Neuronal stem cell (in vitro differentiated cells): ENCODE measurements at regions not wholly inside any gene's neighbourhood (a gene's known extent, or its start where the extent isn't known, plus 50 kb on each side); places are given as distances from the start of the nearest gene placed in this dataset.

Source experiments
- DNase-seq: peaks from one replicate; pipeline ENCODE4 v3.0.0-alpha.2; 2013; ENCODE audit warnings: low spot score
- H2AFZ ChIP-seq: one replicate; pipeline ENCODE4 v1.6.1; 2013; ENCODE audit warnings: mild to moderate bottlenecking, low read length, inconsistent platforms
- H2AK5ac ChIP-seq: 2 replicates; pipeline ENCODE4 v1.6.1; 2013; ENCODE audit warnings: low read depth, mild to moderate bottlenecking, inconsistent platforms, low read length, moderate library complexity, mixed read lengths
- H2BK120ac ChIP-seq: 2 replicates; pipeline ENCODE4 v1.6.1; 2013; ENCODE audit warnings: low read depth, mild to moderate bottlenecking, inconsistent platforms, low read length, moderate library complexity, mixed read lengths
- H2BK12ac ChIP-seq: one replicate; pipeline ENCODE4 v1.6.1; 2013; ENCODE audit warnings: low read length, inconsistent platforms
- H2BK15ac ChIP-seq: 2 replicates; pipeline ENCODE4 v1.6.1; 2013; ENCODE audit warnings: mild to moderate bottlenecking, low read length, inconsistent platforms, mixed read lengths
- H2BK5ac ChIP-seq: one replicate; pipeline ENCODE4 v1.6.1; 2013; ENCODE audit warnings: inconsistent platforms, mild to moderate bottlenecking, low read length, moderate library complexity
- H3K14ac ChIP-seq: one replicate; pipeline ENCODE4 v1.6.1; 2013; ENCODE audit warnings: low read length, inconsistent platforms
- H3K18ac ChIP-seq: 2 replicates; pipeline ENCODE4 v1.6.1; 2013; ENCODE audit warnings: low read length, inconsistent platforms
- H3K23ac ChIP-seq: 2 replicates; pipeline ENCODE4 v1.6.1; 2013; ENCODE audit warnings: low read depth, mild to moderate bottlenecking, mixed read lengths, low read length, inconsistent platforms; ENCODE audit not compliant: poor library complexity
- H3K27ac ChIP-seq: replicated peaks from 3 replicates; pipeline ENCODE4 v1.5.1; 2013; ENCODE audit warnings: low read length, inconsistent platforms
- H3K27me3 ChIP-seq, 3 experiments: 2 replicates each; pipeline ENCODE4 v1.6.1; 2013; ENCODE audit warnings: low read length in 3 of 3, mild to moderate bottlenecking in 2 of 3, inconsistent platforms in 1 of 3, low read depth in 1 of 3, mixed read lengths in 1 of 3, moderate library complexity in 1 of 3; ENCODE audit not compliant: control insufficient read depth in 3 of 3, insufficient read depth in 3 of 3
- H3K36me3 ChIP-seq, 2 donors: replicated peaks in 1 of 2; 2 replicates each; pipeline ENCODE4 v1.6.1; 2013; ENCODE audit warnings: low read length in 2 of 2; ENCODE audit not compliant: control insufficient read depth in 2 of 2, insufficient read depth in 2 of 2
- H3K4ac ChIP-seq: 2 replicates; pipeline ENCODE4 v1.6.1; 2013; ENCODE audit warnings: inconsistent platforms, mild to moderate bottlenecking, low read length, moderate library complexity
- H3K4me1 ChIP-seq, 2 donors: 1 replicate in 1 of 2; 2 replicates in 1 of 2; pipeline ENCODE4 v1.6.1; 2013; ENCODE audit warnings: low read length in 2 of 2, low read depth in 1 of 2; ENCODE audit not compliant: control insufficient read depth in 2 of 2, insufficient read depth in 1 of 2
- H3K4me2 ChIP-seq: one replicate; pipeline ENCODE4 v1.6.1; 2013; ENCODE audit warnings: mild to moderate bottlenecking, low read length, inconsistent platforms; ENCODE audit not compliant: insufficient read depth, poor library complexity, severe bottlenecking
- H3K4me3 ChIP-seq, 2 donors: 2 replicates each; pipeline ENCODE4 v1.5.1; 2013; ENCODE audit warnings: low read length in 2 of 2, mild to moderate bottlenecking in 2 of 2, inconsistent platforms in 1 of 2, moderate library complexity in 1 of 2
- H3K79me1 ChIP-seq: one replicate; pipeline ENCODE4 v1.6.1; 2013; ENCODE audit warnings: low read depth, mild to moderate bottlenecking, inconsistent platforms, low read length, moderate library complexity
- H3K9ac ChIP-seq: one replicate; pipeline ENCODE4 v1.6.1; 2013; ENCODE audit warnings: mild to moderate bottlenecking, low read depth, low read length, inconsistent platforms; ENCODE audit not compliant: poor library complexity
- H3K9me3 ChIP-seq, 2 donors: replicated peaks in 1 of 2; 2 replicates each; pipeline versions ENCODE3 to v1.6.1; 2013; ENCODE audit warnings: low read length in 2 of 2, mild to moderate bottlenecking in 2 of 2, inconsistent platforms in 1 of 2, low read depth in 1 of 2, mixed read lengths in 1 of 2, moderate library complexity in 1 of 2; ENCODE audit not compliant: control insufficient read depth in 2 of 2, insufficient read depth in 1 of 2
- H4K8ac ChIP-seq: one replicate; pipeline ENCODE4 v1.6.1; 2013; ENCODE audit warnings: low read depth, mild to moderate bottlenecking, inconsistent platforms, low read length, moderate library complexity
- H4K91ac ChIP-seq: one replicate; pipeline ENCODE4 v1.6.1; 2013; ENCODE audit warnings: low read length, low read depth, mild to moderate bottlenecking, inconsistent platforms; ENCODE audit not compliant: poor library complexity
- WGBS, 2 donors: extraction: QIAGEN DNeasy Blood & Tissue Kit; methylation state at CpG; one replicate each; pipeline ENCODE4 v1.1.7; 2013; ENCODE audit warnings: missing lambda C conversion rate in 2 of 2, mixed read lengths in 1 of 2; ENCODE audit not compliant: insufficient read length in 2 of 2, insufficient replicate concordance in 1 of 2; ENCODE audit errors: extremely low coverage in 2 of 2; 5-methylcytosine and 5-hydroxymethylcytosine counted together

DNA sequence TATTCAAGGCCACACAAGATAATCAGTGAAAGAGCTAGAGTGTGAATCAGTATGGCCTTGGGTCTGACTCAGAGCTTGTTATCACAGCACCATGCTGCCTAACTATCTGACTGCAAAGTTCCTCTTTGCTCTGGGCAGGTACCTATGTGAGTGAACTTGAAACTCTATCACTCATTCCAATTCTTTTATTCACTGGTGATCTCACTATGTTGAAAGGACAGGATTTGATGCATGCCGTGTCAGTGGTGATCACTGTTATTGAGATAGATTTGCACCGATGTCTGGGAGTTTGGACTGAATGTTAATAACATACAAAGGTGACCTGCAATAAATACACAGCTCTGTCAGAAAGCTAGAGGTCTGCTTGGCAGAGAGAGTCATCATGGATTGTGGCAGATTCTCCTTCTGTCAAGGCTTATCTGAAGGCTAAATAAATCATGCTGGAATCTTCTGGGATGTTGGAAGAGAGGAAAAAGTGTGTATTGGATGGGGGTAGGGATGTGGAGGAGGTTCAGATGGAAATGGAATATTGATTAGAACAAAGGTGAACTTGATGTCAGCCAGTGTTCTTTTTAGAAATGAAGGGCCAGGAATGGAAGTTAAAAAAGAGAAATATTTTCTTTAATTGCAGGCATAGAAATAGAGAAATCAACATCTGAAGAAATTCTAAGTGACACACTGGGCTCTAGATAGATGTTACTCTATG, 91.8 kb upstream of the TNC start:
- no peak overlapping the region for H3K14ac ChIP-seq
- H3K4me3 ChIP-seq = no peak overlapping the region
- H2BK5ac ChIP-seq = no peak overlapping the region
- H3K18ac ChIP-seq = no peak overlapping the region
- no peak overlapping the region for H2AK5ac ChIP-seq
- no peak overlapping the region for H3K4ac ChIP-seq
- no CpG with 5 or more reads among the region's 2 CpGs for WGBS, 2 donors
- H2BK15ac ChIP-seq = no peak overlapping the region
- no peak overlapping the region for H4K91ac ChIP-seq
- H2AFZ ChIP-seq = no peak overlapping the region
- no peak overlapping the region for H2BK120ac ChIP-seq
- no peak overlapping the region for H3K4me2 ChIP-seq
- H3K36me3 ChIP-seq = no peaks in the 10 kb centered on the region
- DNase-seq = no peak
- H3K4me1 ChIP-seq = peaks cover 5 to 8% of the 10 kb centered on the region in 2 donors
- H3K9ac ChIP-seq = no peak overlapping the region
- H3K23ac ChIP-seq = no peak overlapping the region
- no peak overlapping the region for H3K27ac ChIP-seq
- H3K27me3 ChIP-seq = no peaks in the 10 kb centered on the region
- H3K9me3 ChIP-seq = no peaks in the 10 kb centered on the region
- H3K79me1 ChIP-seq = no peaks in the 10 kb centered on the region
- no peak overlapping the region for H2BK12ac ChIP-seq
- no peak overlapping the region for H4K8ac ChIP-seq

DNA sequence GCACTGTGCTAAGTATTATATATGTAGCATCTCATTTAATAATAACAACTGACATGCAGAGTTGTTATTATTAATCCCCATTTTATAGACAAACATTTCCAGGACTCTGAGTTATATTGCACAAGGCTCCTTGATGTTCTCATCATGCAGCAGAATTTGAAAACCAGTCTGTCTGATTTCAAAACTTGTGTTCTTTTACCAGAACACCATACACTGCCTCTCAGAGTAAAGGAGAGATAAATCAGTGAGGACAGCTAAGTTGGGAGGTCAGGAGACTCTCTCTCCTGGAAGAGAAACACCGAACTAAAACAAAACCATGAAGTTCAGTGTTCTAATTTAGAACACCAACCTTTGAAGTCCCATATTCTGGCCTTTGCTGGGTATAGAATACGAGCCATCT, 92.7 kb upstream of the TNC start:
- H3K4me2 ChIP-seq = no peak overlapping the region
- no peak overlapping the region for H3K23ac ChIP-seq
- no peak overlapping the region for H3K4me3 ChIP-seq
- no peak overlapping the region for H4K8ac ChIP-seq
- no peak overlapping the region for H2AK5ac ChIP-seq
- no peaks in the 10 kb centered on the region for H3K9me3 ChIP-seq
- no peak overlapping the region for H3K27ac ChIP-seq
- no peak overlapping the region for H4K91ac ChIP-seq
- H3K79me1 ChIP-seq = no peaks in the 10 kb centered on the region
- no peak overlapping the region for H3K14ac ChIP-seq
- peaks cover 5 to 8% of the 10 kb centered on the region in 2 donors for H3K4me1 ChIP-seq
- H2BK120ac ChIP-seq = no peak overlapping the region
- no CpG with 5 or more reads among the region's 2 CpGs for WGBS, 2 donors
- H3K27me3 ChIP-seq = no peaks in the 10 kb centered on the region
- DNase-seq = no peak
- no peak overlapping the region for H2AFZ ChIP-seq
- no peak overlapping the region for H2BK5ac ChIP-seq
- no peak overlapping the region for H3K18ac ChIP-seq
- H2BK15ac ChIP-seq = no peak overlapping the region
- no peak overlapping the region for H3K4ac ChIP-seq
- no peak overlapping the region for H2BK12ac ChIP-seq
- H3K9ac ChIP-seq = no peak overlapping the region
- H3K36me3 ChIP-seq = no peaks in the 10 kb centered on the region

DNA sequence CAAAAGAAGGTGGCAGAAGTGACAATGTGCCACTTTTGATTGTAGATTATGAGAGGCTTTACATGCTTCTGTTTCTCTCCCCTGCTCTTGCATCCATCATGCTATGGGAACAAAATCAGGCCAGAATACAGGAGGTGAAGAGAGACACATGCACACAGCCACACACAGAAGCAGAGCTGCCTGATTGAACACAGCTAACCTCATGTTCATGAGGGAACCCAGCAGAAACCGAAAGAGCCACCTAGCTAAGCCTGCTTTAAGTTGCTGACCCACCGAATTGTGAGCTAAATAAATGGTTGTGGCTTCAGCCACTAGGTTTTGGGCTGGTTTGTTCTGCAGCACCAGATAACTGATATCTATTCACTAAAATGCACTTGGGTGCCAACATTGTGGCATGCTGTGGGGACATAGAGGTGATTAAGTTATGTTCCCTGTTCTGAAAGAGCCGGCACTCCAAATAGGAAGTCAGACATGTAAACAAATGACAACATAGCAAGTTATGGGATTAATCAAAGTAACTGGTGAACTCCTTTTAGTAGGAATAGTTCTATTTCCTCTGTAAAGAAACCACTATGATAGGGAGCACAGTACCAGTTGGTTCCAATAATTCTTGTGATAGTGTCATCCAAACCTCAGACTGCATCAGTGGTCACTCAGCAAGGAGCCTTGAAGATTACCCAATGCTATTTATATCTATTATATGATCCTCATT, 93.6 kb upstream of the TNC start:
- WGBS, 2 donors = no CpG with 5 or more reads among the region's 3 CpGs

DNA sequence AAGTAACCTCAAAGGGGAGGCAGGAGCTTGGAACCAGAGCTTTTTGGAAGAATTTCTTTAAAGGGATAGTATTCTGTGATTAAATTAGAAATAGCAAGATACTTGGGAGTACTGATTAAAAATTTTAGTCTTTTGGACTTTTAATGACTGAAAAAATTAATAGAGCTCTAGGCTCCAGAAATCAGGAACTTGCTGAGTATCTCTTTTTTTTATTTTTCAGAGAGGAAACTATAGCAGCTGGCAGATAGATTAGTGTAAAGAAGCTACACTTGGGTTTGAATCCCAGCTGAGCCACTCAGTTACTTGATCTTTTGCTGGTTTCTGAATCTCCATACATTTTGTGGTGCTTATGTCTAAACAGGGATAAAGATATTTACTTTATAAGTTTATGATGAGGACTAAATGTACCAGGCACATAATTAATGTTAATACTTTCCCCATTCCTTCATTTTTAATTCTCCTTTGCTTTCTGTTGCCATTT, 94.2 kb upstream of the TNC start:
- Histone ChIP-seq H3K14ac (no peak overlapping the region), H3K9ac (no peak overlapping the region), H3K18ac (no peak overlapping the region), H3K79me1 (no peaks in the 10 kb centered on the region), H2BK15ac (no peak overlapping the region), H2BK12ac (no peak overlapping the region), H3K4me1 (peaks cover 4 to 8% of the 10 kb centered on the region in 2 donors), H3K23ac (no peak overlapping the region), H3K4me3 (no peak overlapping the region), H3K4ac (no peak overlapping the region), H3K4me2 (no peak overlapping the region), H2BK5ac (no peak overlapping the region), H3K27ac (no peak overlapping the region), H4K91ac (no peak overlapping the region), H2AK5ac (no peak overlapping the region), H2BK120ac (no peak overlapping the region), H2AFZ (peak overlapping the region; percentile 11), H3K36me3 (no peaks in the 10 kb centered on the region), H3K27me3 (no peaks in the 10 kb centered on the region), H3K9me3 (no peaks in the 10 kb centered on the region), H4K8ac (no peak overlapping the region)
- no peak for DNase-seq

More for the DNA sequence above, 93.6 kb upstream of the TNC start:
- H3K79me1 ChIP-seq = no peaks in the 10 kb centered on the region
- H4K8ac ChIP-seq = no peak overlapping the region
- peaks cover 5 to 8% of the 10 kb centered on the region in 2 donors for H3K4me1 ChIP-seq
- H3K23ac ChIP-seq = no peak overlapping the region
- H3K27ac ChIP-seq = no peak overlapping the region
- H3K9me3 ChIP-seq = no peaks in the 10 kb centered on the region
- no peaks in the 10 kb centered on the region for H3K36me3 ChIP-seq
- H3K4me2 ChIP-seq = no peak overlapping the region
- no peak overlapping the region for H2BK120ac ChIP-seq
- H2AFZ ChIP-seq = no peak overlapping the region
- no peak overlapping the region for H2BK5ac ChIP-seq
- H2BK12ac ChIP-seq = no peak overlapping the region
- H3K9ac ChIP-seq = no peak overlapping the region
- H3K27me3 ChIP-seq = no peaks in the 10 kb centered on the region
- H3K14ac ChIP-seq = no peak overlapping the region
- no peak overlapping the region for H4K91ac ChIP-seq
- no peak for DNase-seq
- no peak overlapping the region for H3K4me3 ChIP-seq
- H2BK15ac ChIP-seq = no peak overlapping the region
- no peak overlapping the region for H2AK5ac ChIP-seq
- no peak overlapping the region for H3K4ac ChIP-seq
- H3K18ac ChIP-seq = no peak overlapping the region
